ENCODE measurements at regions not wholly inside any gene's neighbourhood (a gene's known extent, or its start where the extent isn't known, plus 50 kb on each side); places are given as distances from the start of the nearest gene placed in this dataset.

GRCh38 chr10:111504376-111504775, 427.5 kb downstream of the ADRA2A start:
- Histone ChIP-seq H3K27ac (ENCODE audit: low read depth, low read length) (no peak overlapping the region), H3K9ac (ENCODE audit: low read length in 5 of 5) (no peak overlapping the region), H3K27me3 (ENCODE audit: control insufficient read depth in 5 of 5, insufficient read depth in 4 of 5, low read length in 5 of 5) (no peaks in the 10 kb centered on the region), H3K4me3 (ENCODE audit: low read depth in 1 of 5, low read length in 5 of 5) (no peak overlapping the region), H3K4me1 (ENCODE audit: control insufficient read depth in 5 of 5, insufficient read depth in 5 of 5, low read length in 5 of 5) (peaks cover 0 to 4% (median 0%) of the 10 kb centered on the region in 5 donors), H3K36me3 (ENCODE audit: control insufficient read depth in 5 of 5, insufficient read depth in 5 of 5, low read length in 5 of 5) (no peaks in the 10 kb centered on the region), H3K9me3 (ENCODE audit: control insufficient read depth in 5 of 5, low read length in 5 of 5) (peaks cover 0 to 13% (median 0%) of the 10 kb centered on the region in 5 donors)

- Histone ChIP-seq H3K4me3 (ENCODE audit: low read depth in 1 of 5, low read length in 5 of 5) (no peak overlapping the region), H3K4me1 (ENCODE audit: control insufficient read depth in 5 of 5, insufficient read depth in 5 of 5, low read length in 5 of 5) (peaks cover 0 to 4% (median 0%) of the 10 kb centered on the region in 5 donors), H3K27me3 (ENCODE audit: control insufficient read depth in 5 of 5, insufficient read depth in 4 of 5, low read length in 5 of 5) (no peaks in the 10 kb centered on the region), H3K9ac (ENCODE audit: low read length in 5 of 5) (no peak overlapping the region), H3K36me3 (ENCODE audit: control insufficient read depth in 5 of 5, insufficient read depth in 5 of 5, low read length in 5 of 5) (no peaks in the 10 kb centered on the region), H3K9me3 (ENCODE audit: control insufficient read depth in 5 of 5, low read length in 5 of 5) (peaks cover 0 to 13% (median 0%) of the 10 kb centered on the region in 5 donors), H3K27ac (ENCODE audit: low read depth, low read length) (no peak overlapping the region)
These were observed 429.6 kb downstream of the ADRA2A start for GRCh38 chr10:111506266-111507034.

- H3K36me3 ChIP-seq (ENCODE audit: control insufficient read depth in 5 of 5, insufficient read depth in 5 of 5, low read length in 5 of 5), result no peaks in the 10 kb centered on the region
- H3K4me1 ChIP-seq (ENCODE audit: control insufficient read depth in 5 of 5, insufficient read depth in 5 of 5, low read length in 5 of 5), result no peaks in the 10 kb centered on the region
- no peak overlapping the region for H3K9ac ChIP-seq (ENCODE audit: low read length in 5 of 5)
- no peaks in the 10 kb centered on the region for H3K9me3 ChIP-seq (ENCODE audit: control insufficient read depth in 5 of 5, low read length in 5 of 5)
- H3K27me3 ChIP-seq (ENCODE audit: control insufficient read depth in 5 of 5, insufficient read depth in 4 of 5, low read length in 5 of 5), result no peaks in the 10 kb centered on the region
- H3K4me3 ChIP-seq (ENCODE audit: low read depth in 1 of 5, low read length in 5 of 5), result no peak overlapping the region
- no peak overlapping the region for H3K27ac ChIP-seq (ENCODE audit: low read depth, low read length)
These were observed 434.9 kb downstream of the ADRA2A start for GRCh38 chr10:111511751-111512150.

GRCh38 chr10:111515264-111515663, 438.4 kb downstream of the ADRA2A start:
- no peaks in the 10 kb centered on the region for H3K36me3 ChIP-seq (ENCODE audit: control insufficient read depth in 5 of 5, insufficient read depth in 5 of 5, low read length in 5 of 5)
- no peaks in the 10 kb centered on the region for H3K4me1 ChIP-seq (ENCODE audit: control insufficient read depth in 5 of 5, insufficient read depth in 5 of 5, low read length in 5 of 5)

GRCh38 chr10:111515706-111516105, 438.9 kb downstream of the ADRA2A start:
- Histone ChIP-seq H3K27ac (ENCODE audit: low read depth, low read length) (no peak overlapping the region), H3K4me1 (ENCODE audit: control insufficient read depth in 5 of 5, insufficient read depth in 5 of 5, low read length in 5 of 5) (no peaks in the 10 kb centered on the region), H3K9ac (ENCODE audit: low read length in 5 of 5) (no peak overlapping the region), H3K27me3 (ENCODE audit: control insufficient read depth in 5 of 5, insufficient read depth in 4 of 5, low read length in 5 of 5) (no peaks in the 10 kb centered on the region), H3K4me3 (ENCODE audit: low read depth in 1 of 5, low read length in 5 of 5) (no peak overlapping the region), H3K36me3 (ENCODE audit: control insufficient read depth in 5 of 5, insufficient read depth in 5 of 5, low read length in 5 of 5) (no peaks in the 10 kb centered on the region), H3K9me3 (ENCODE audit: control insufficient read depth in 5 of 5, low read length in 5 of 5) (no peaks in the 10 kb centered on the region)

More at GRCh38 chr10:111515264-111515663, 438.4 kb downstream of the ADRA2A start:
- Histone ChIP-seq H3K27ac (ENCODE audit: low read depth, low read length) (no peak overlapping the region), H3K4me3 (ENCODE audit: low read depth in 1 of 5, low read length in 5 of 5) (no peak overlapping the region), H3K27me3 (ENCODE audit: control insufficient read depth in 5 of 5, insufficient read depth in 4 of 5, low read length in 5 of 5) (no peaks in the 10 kb centered on the region), H3K9me3 (ENCODE audit: control insufficient read depth in 5 of 5, low read length in 5 of 5) (no peaks in the 10 kb centered on the region), H3K9ac (ENCODE audit: low read length in 5 of 5) (no peak overlapping the region)

GRCh38 chr10:111516144-111516543, 439.3 kb downstream of the ADRA2A start:
- H3K4me3 ChIP-seq (ENCODE audit: low read depth in 1 of 5, low read length in 5 of 5), result no peak overlapping the region
- no peaks in the 10 kb centered on the region for H3K27me3 ChIP-seq (ENCODE audit: control insufficient read depth in 5 of 5, insufficient read depth in 4 of 5, low read length in 5 of 5)
- H3K9ac ChIP-seq (ENCODE audit: low read length in 5 of 5), result no peak overlapping the region
- H3K4me1 ChIP-seq (ENCODE audit: control insufficient read depth in 5 of 5, insufficient read depth in 5 of 5, low read length in 5 of 5), result no peaks in the 10 kb centered on the region
- no peaks in the 10 kb centered on the region for H3K9me3 ChIP-seq (ENCODE audit: control insufficient read depth in 5 of 5, low read length in 5 of 5)
- H3K36me3 ChIP-seq (ENCODE audit: control insufficient read depth in 5 of 5, insufficient read depth in 5 of 5, low read length in 5 of 5), result no peaks in the 10 kb centered on the region
- H3K27ac ChIP-seq (ENCODE audit: low read depth, low read length), result no peak overlapping the region

- no peaks in the 10 kb centered on the region for H3K4me1 ChIP-seq (ENCODE audit: control insufficient read depth in 5 of 5, insufficient read depth in 5 of 5, low read length in 5 of 5)
- H3K9ac ChIP-seq (ENCODE audit: low read length in 5 of 5), result no peak overlapping the region
- H3K4me3 ChIP-seq (ENCODE audit: low read depth in 1 of 5, low read length in 5 of 5), result no peak overlapping the region
- H3K9me3 ChIP-seq (ENCODE audit: control insufficient read depth in 5 of 5, low read length in 5 of 5), result no peaks in the 10 kb centered on the region
- no peak overlapping the region for H3K27ac ChIP-seq (ENCODE audit: low read depth, low read length)
- H3K36me3 ChIP-seq (ENCODE audit: control insufficient read depth in 5 of 5, insufficient read depth in 5 of 5, low read length in 5 of 5), result no peaks in the 10 kb centered on the region
- no peaks in the 10 kb centered on the region for H3K27me3 ChIP-seq (ENCODE audit: control insufficient read depth in 5 of 5, insufficient read depth in 4 of 5, low read length in 5 of 5)
These were observed 445.3 kb downstream of the ADRA2A start for GRCh38 chr10:111522141-111522540.

GRCh38 chr10:111522551-111522950, 445.7 kb downstream of the ADRA2A start:
- no peak overlapping the region for H3K9ac ChIP-seq (ENCODE audit: low read length in 5 of 5)

GRCh38 chr10:111523016-111523415, 446.2 kb downstream of the ADRA2A start:
- H3K27ac ChIP-seq (ENCODE audit: low read depth, low read length), result no peak overlapping the region
- H3K9me3 ChIP-seq (ENCODE audit: control insufficient read depth in 5 of 5, low read length in 5 of 5), result no peaks in the 10 kb centered on the region
- H3K36me3 ChIP-seq (ENCODE audit: control insufficient read depth in 5 of 5, insufficient read depth in 5 of 5, low read length in 5 of 5), result no peaks in the 10 kb centered on the region
- no peaks in the 10 kb centered on the region for H3K4me1 ChIP-seq (ENCODE audit: control insufficient read depth in 5 of 5, insufficient read depth in 5 of 5, low read length in 5 of 5)
- no peak overlapping the region for H3K9ac ChIP-seq (ENCODE audit: low read length in 5 of 5)
- H3K27me3 ChIP-seq (ENCODE audit: control insufficient read depth in 5 of 5, insufficient read depth in 4 of 5, low read length in 5 of 5), result no peaks in the 10 kb centered on the region
- no peak overlapping the region for H3K4me3 ChIP-seq (ENCODE audit: low read depth in 1 of 5, low read length in 5 of 5)

More at GRCh38 chr10:111522551-111522950, 445.7 kb downstream of the ADRA2A start:
- H3K4me1 ChIP-seq (ENCODE audit: control insufficient read depth in 5 of 5, insufficient read depth in 5 of 5, low read length in 5 of 5), result no peaks in the 10 kb centered on the region
- no peaks in the 10 kb centered on the region for H3K36me3 ChIP-seq (ENCODE audit: control insufficient read depth in 5 of 5, insufficient read depth in 5 of 5, low read length in 5 of 5)
- H3K27ac ChIP-seq (ENCODE audit: low read depth, low read length), result no peak overlapping the region
- H3K9me3 ChIP-seq (ENCODE audit: control insufficient read depth in 5 of 5, low read length in 5 of 5), result no peaks in the 10 kb centered on the region
- H3K4me3 ChIP-seq (ENCODE audit: low read depth in 1 of 5, low read length in 5 of 5), result no peak overlapping the region
- H3K27me3 ChIP-seq (ENCODE audit: control insufficient read depth in 5 of 5, insufficient read depth in 4 of 5, low read length in 5 of 5), result no peaks in the 10 kb centered on the region

- Histone ChIP-seq H3K4me1 (ENCODE audit: control insufficient read depth in 5 of 5, insufficient read depth in 5 of 5, low read length in 5 of 5) (no peaks in the 10 kb centered on the region), H3K9me3 (ENCODE audit: control insufficient read depth in 5 of 5, low read length in 5 of 5) (no peaks in the 10 kb centered on the region), H3K36me3 (ENCODE audit: control insufficient read depth in 5 of 5, insufficient read depth in 5 of 5, low read length in 5 of 5) (no peaks in the 10 kb centered on the region), H3K27me3 (ENCODE audit: control insufficient read depth in 5 of 5, insufficient read depth in 4 of 5, low read length in 5 of 5) (no peaks in the 10 kb centered on the region), H3K4me3 (ENCODE audit: low read depth in 1 of 5, low read length in 5 of 5) (no peak overlapping the region), H3K9ac (ENCODE audit: low read length in 5 of 5) (no peak overlapping the region), H3K27ac (ENCODE audit: low read depth, low read length) (no peak overlapping the region)
These were observed 447.3 kb downstream of the ADRA2A start for GRCh38 chr10:111524134-111524533.

All from subcutaneous abdominal adipose tissue (tissue), 5 donors.